Ishikawa (cell line): ENCODE measurements at regions not wholly inside any gene's neighbourhood (a gene's known extent, or its start where the extent isn't known, plus 50 kb on each side); places are given as distances from the start of the nearest gene placed in this dataset.

Experiments
- CEBPB ChIP-seq: IDR thresholded peaks from 2 replicates; pipeline ENCODE4 v1.6.1; 2012
- CREB1 ChIP-seq: IDR thresholded peaks from 2 replicates; pipeline ENCODE4 v1.6.1; 2012; ENCODE audit warnings: low read depth
- EGR1 ChIP-seq: IDR thresholded peaks from 2 replicates; pipeline ENCODE4 v1.6.1; 2012
- EP300 ChIP-seq: IDR thresholded peaks from 2 replicates; pipeline ENCODE4 v1.6.1; 2012; ENCODE audit warnings: borderline replicate concordance
- FOXM1 ChIP-seq: IDR thresholded peaks from 2 replicates; pipeline ENCODE4 v1.6.1; 2012; ENCODE audit warnings: low read depth, borderline replicate concordance
- MAX ChIP-seq: IDR thresholded peaks from 2 replicates; pipeline ENCODE4 v1.6.1; 2012
- NFIC ChIP-seq: IDR thresholded peaks from 2 replicates; pipeline ENCODE4 v1.6.1; 2012
- RAD21 ChIP-seq: IDR thresholded peaks from 2 replicates; pipeline ENCODE4 v1.6.1; 2012; ENCODE audit warnings: low read depth
- REST ChIP-seq: IDR thresholded peaks from 2 replicates; pipeline ENCODE4 v1.6.1; 2012; ENCODE audit warnings: low read depth, mild to moderate bottlenecking
- TAF1 ChIP-seq: IDR thresholded peaks from 2 replicates; pipeline ENCODE4 v1.6.1; 2012; ENCODE audit warnings: low read depth, mild to moderate bottlenecking
- TCF12 ChIP-seq: IDR thresholded peaks from 2 replicates; pipeline ENCODE4 v1.6.1; 2012; ENCODE audit warnings: low read depth
- TEAD4 ChIP-seq: IDR thresholded peaks from 2 replicates; pipeline ENCODE4 v1.6.1; 2012
- USF1 ChIP-seq: IDR thresholded peaks from 2 replicates; pipeline ENCODE4 v1.6.1; 2012
- YY1 ChIP-seq: IDR thresholded peaks from 2 replicates; pipeline ENCODE4 v1.6.1; 2012; ENCODE audit warnings: low read depth
- ZBTB7A ChIP-seq: IDR thresholded peaks from 2 replicates; pipeline ENCODE4 v1.6.1; 2012; ENCODE audit warnings: low read depth

- TF ChIP-seq CREB1 (no peak), YY1 (no peak)
These were observed 62.9 kb upstream of the SPATA13 start for GRCh38 chr13:24097667-24098066.

- TF ChIP-seq NFIC (no peak), CREB1 (no peak), EP300 (no peak), REST (no peak), FOXM1 (no peak), CEBPB (no peak), TAF1 (no peak), TCF12 (no peak), USF1 (no peak), RAD21 (no peak), YY1 (no peak), EGR1 (no peak), ZBTB7A (no peak), MAX (no peak), TEAD4 (no peak)
These were observed 61.0 kb upstream of the SPATA13 start for GRCh38 chr13:24099490-24099889.

GRCh38 chr13:24100188-24100587 lies 60.3 kb upstream of the SPATA13 start:
- TF ChIP-seq FOXM1 (no peak), USF1 (no peak), MAX (no peak), TEAD4 (no peak), ZBTB7A (no peak), YY1 (no peak), TAF1 (no peak), TCF12 (no peak)

- TF ChIP-seq EP300 (no peak), TCF12 (no peak), REST (no peak), YY1 (no peak), NFIC (no peak), ZBTB7A (no peak), RAD21 (no peak), EGR1 (no peak), FOXM1 (no peak), TAF1 (no peak), TEAD4 (no peak)
These were observed 56.6 kb upstream of the SPATA13 start for GRCh38 chr13:24103782-24104372.

- TF ChIP-seq NFIC (no peak), MAX (no peak), CEBPB (no peak), FOXM1 (no peak), TAF1 (no peak), CREB1 (no peak), REST (no peak)
These were observed 55.8 kb upstream of the SPATA13 start for GRCh38 chr13:24104723-24105122.
